ENCODE measurements at regions not wholly inside any gene's neighbourhood (a gene's known extent, or its start where the extent isn't known, plus 50 kb on each side); places are given as distances from the start of the nearest gene placed in this dataset.

DNA sequence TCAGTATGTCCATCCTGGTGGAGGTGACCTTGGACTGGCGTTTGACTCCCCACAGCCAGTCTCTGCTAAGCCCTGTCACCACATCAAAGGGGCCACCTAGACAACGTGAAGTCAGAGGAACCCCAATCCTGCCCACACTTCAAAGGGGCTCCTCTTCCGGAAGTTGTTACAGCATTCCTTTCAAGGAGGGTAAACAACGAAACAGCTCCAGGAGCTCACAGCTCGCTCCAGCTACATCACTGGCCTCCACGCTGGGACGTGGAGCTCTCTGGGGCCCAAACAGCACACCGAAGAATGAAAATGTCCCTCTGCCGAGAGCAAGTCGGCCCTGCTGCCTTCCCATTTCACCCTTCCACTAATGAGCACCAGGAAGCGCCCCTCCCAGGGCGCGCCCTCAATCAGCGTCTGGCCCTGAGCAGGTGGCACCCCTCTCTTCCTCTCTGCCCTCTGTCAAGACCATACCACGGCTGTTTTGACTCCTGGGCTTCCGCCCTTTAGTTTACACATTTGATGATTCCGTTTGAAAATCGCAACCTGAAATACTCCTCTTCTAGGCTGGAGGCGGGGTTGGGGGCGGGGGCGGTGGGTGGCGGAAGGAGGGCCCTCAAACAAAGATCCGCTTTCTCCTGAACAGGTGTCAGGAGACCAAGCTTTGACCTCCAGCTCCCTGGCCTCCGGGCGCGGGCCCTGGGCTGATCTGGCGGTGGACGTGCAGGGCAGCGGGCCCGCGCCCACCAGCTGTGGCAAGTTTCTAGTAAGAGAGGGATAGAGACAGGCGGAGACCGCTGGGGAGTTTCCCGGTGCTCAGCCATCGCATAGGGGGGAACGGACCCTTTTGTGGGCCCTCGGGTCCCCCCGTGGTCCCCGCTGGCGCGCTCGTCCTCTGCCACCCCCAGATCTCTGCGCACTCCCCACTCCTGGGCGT is 53.1 kb upstream of the KDM7A start:
- Histone ChIP-seq H2AFZ (ENCODE audit: low read length, unreplicated experiment) (peak overlapping the region; percentile 83), H3K79me2 (ENCODE audit: control insufficient read depth, insufficient read depth, low read length, unreplicated experiment) (no peaks in the 10 kb centered on the region), H3K27me3 (ENCODE audit: insufficient read depth, low read length) (no peaks in the 10 kb centered on the region), H3K4me1 (ENCODE audit: control insufficient read depth, insufficient read depth, low read length, unreplicated experiment) (peaks cover 6% of the 10 kb centered on the region), H3K4me3 (ENCODE audit: low read depth, low read length) (peak overlapping the region; percentile 91), H3K27ac (ENCODE audit: low read depth, low read length) (no peak overlapping the region), H3K36me3 (ENCODE audit: insufficient read depth, low read length) (no peaks in the 10 kb centered on the region)

DNA sequence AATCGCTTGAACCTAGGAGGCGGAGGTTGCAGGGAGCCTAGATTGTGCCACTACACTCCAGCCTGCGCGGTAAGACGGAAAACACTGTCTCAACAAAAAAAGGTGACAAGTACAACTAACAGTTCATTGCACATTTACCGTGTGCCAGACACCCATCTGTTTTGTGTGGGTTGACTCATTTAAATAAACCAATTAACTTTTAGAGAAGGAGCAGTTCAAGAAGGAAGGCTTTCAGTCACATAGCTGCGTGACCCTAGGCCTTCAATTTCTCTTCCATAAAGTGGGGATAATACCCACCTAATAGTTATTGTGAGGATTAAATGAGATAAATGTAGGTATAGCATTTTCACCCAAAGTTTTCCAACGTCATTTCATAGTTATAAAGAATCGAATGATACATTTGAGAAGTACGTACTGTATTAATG is 52.3 kb upstream of the KDM7A start:
- no peaks in the 10 kb centered on the region for H3K36me3 ChIP-seq (ENCODE audit: insufficient read depth, low read length)
- H3K79me2 ChIP-seq (ENCODE audit: control insufficient read depth, insufficient read depth, low read length, unreplicated experiment): no peaks in the 10 kb centered on the region
- peaks cover 6% of the 10 kb centered on the region for H3K4me1 ChIP-seq (ENCODE audit: control insufficient read depth, insufficient read depth, low read length, unreplicated experiment)
- H3K27ac ChIP-seq (ENCODE audit: low read depth, low read length): no peak overlapping the region
- no peaks in the 10 kb centered on the region for H3K27me3 ChIP-seq (ENCODE audit: insufficient read depth, low read length)
- H2AFZ ChIP-seq (ENCODE audit: low read length, unreplicated experiment): no peak overlapping the region
- no peak overlapping the region for H3K4me3 ChIP-seq (ENCODE audit: low read depth, low read length)
